Vagina (tissue), 2 donors: ENCODE measurements at regions not wholly inside any gene's neighbourhood (a gene's known extent, or its start where the extent isn't known, plus 50 kb on each side); places are given as distances from the start of the nearest gene placed in this dataset.

Experiments
- POLR2A ChIP-seq, 2 donors: fragments of 450-650 bp; IDR thresholded peaks; one replicate each; pipeline ENCODE4 v1.6.1; 2017; ENCODE audit warnings: antibody characterized with exemption in 2 of 2, mild to moderate bottlenecking in 2 of 2, moderate library complexity in 2 of 2
- POLR2AphosphoS5 ChIP-seq, 2 donors: sonication (generic); formaldehyde crosslinking; IDR thresholded peaks; one replicate each; pipeline ENCODE4 v1.9.0; 2017; ENCODE audit warnings: antibody characterized with exemption in 2 of 2, mild to moderate bottlenecking in 2 of 2, low read depth in 1 of 2; ENCODE audit not compliant: insufficient read depth in 1 of 2
- TF ChIP-seq, protein P1 (sequence below), 3 experiments: fragments of 450-650 bp in 2 of 3; fragments of 200-600 bp in 1 of 3; sonication (generic) in 1 of 3; IDR thresholded peaks; one replicate each; pipeline ENCODE4 v1.5.1; 2017 to 2019; ENCODE audit warnings: antibody characterized with exemption in 3 of 3, mild to moderate bottlenecking in 2 of 3, moderate library complexity in 2 of 3

DNA sequence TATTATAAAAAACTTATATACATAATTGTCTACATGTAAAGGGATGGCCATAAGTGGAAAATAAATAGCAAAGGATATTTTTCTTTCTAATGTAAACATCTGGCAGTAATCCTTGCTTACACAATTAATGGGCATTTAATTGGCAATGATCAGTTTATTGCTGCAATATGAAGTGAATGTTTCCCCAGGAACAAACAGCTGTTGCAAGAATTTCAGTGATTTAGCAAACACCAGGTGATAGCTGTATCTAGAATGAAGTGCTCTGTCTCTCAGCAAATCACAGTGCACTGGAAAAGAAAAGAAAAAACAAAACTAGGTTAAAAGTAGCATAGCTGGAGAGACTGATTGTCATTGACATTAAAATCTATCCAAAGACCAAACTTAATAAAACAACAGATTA is 594.5 kb upstream of the ARRDC3 start:
- TF ChIP-seq, protein P1, sequence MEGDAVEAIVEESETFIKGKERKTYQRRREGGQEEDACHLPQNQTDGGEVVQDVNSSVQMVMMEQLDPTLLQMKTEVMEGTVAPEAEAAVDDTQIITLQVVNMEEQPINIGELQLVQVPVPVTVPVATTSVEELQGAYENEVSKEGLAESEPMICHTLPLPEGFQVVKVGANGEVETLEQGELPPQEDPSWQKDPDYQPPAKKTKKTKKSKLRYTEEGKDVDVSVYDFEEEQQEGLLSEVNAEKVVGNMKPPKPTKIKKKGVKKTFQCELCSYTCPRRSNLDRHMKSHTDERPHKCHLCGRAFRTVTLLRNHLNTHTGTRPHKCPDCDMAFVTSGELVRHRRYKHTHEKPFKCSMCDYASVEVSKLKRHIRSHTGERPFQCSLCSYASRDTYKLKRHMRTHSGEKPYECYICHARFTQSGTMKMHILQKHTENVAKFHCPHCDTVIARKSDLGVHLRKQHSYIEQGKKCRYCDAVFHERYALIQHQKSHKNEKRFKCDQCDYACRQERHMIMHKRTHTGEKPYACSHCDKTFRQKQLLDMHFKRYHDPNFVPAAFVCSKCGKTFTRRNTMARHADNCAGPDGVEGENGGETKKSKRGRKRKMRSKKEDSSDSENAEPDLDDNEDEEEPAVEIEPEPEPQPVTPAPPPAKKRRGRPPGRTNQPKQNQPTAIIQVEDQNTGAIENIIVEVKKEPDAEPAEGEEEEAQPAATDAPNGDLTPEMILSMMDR (IDR thresholded peaks at IDR 0.05) = no peak
- TF ChIP-seq POLR2A (IDR thresholded peaks at IDR 0.05) (no peak), POLR2AphosphoS5 (IDR thresholded peaks at IDR 0.05; ENCODE audit: insufficient read depth in 1 of 2, low read depth in 1 of 2) (no peak)
